HG02938 (cell line): ENCODE measurements at regions not wholly inside any gene's neighbourhood (a gene's known extent, or its start where the extent isn't known, plus 50 kb on each side); places are given as distances from the start of the nearest gene placed in this dataset.
"Not testable (repeated sequence)": the region's sequence is repeated elsewhere in the genome, so short reads cannot be mapped to it uniquely, and the experiment has no call there.

Experiments used
- ATAC-seq: cut with Tn5 transposase; IDR thresholded peaks from one replicate; pipeline ENCODE4 v1.9.1; 2021; ENCODE audit warnings: mild to moderate bottlenecking, moderate library complexity; ENCODE audit not compliant: unreplicated experiment

- no peak for ATAC-seq
These were observed 139.8 kb upstream of the UBE2E3 start for GRCh38 chr2:180840641-180841040.

- ATAC-seq = no peak
These were observed 150.6 kb upstream of the UBE2E3 start for GRCh38 chr2:180829836-180830235.

- ATAC-seq = no peak
These were observed 151.1 kb upstream of the UBE2E3 start for GRCh38 chr2:180829261-180829660.

- no peak for ATAC-seq
These were observed 151.6 kb upstream of the UBE2E3 start for GRCh38 chr2:180828756-180829155.

GRCh38 chr2:180823546-180824141 lies 156.8 kb upstream of the UBE2E3 start:
- no peak for ATAC-seq

- no peak for ATAC-seq
These were observed 161.3 kb upstream of the UBE2E3 start for GRCh38 chr2:180819106-180819505.

GRCh38 chr2:180818700-180819099 lies 161.7 kb upstream of the UBE2E3 start:
- ATAC-seq = not testable (repeated sequence)

- ATAC-seq = no peak
These were observed 181.3 kb upstream of the UBE2E3 start for GRCh38 chr2:180799141-180799540.

- no peak for ATAC-seq
These were observed 189.5 kb upstream of the UBE2E3 start for GRCh38 chr2:180790891-180791290.

- no peak for ATAC-seq
These were observed 193.1 kb upstream of the UBE2E3 start for GRCh38 chr2:180787330-180787729.

- ATAC-seq = no peak
These were observed 199.1 kb upstream of the UBE2E3 start for GRCh38 chr2:180781276-180781675.

GRCh38 chr2:180778291-180778690 lies 202.1 kb upstream of the UBE2E3 start:
- ATAC-seq = no peak

- ATAC-seq = no peak
These were observed 203.5 kb upstream of the UBE2E3 start for GRCh38 chr2:180776921-180777320.

- ATAC-seq = no peak
These were observed 204.7 kb upstream of the UBE2E3 start for GRCh38 chr2:180775711-180776110.

- not testable (repeated sequence) for ATAC-seq
These were observed 215.1 kb upstream of the UBE2E3 start for GRCh38 chr2:180765316-180765715.

- no peak for ATAC-seq
These were observed 217.0 kb upstream of the UBE2E3 start for GRCh38 chr2:180763263-180763989.

GRCh38 chr2:180761224-180761623 lies 219.2 kb upstream of the UBE2E3 start:
- ATAC-seq = no peak

GRCh38 chr2:180759631-180760030 lies 220.8 kb upstream of the UBE2E3 start:
- ATAC-seq = no peak

GRCh38 chr2:180753809-180754761 lies 226.3 kb upstream of the UBE2E3 start:
- no peak for ATAC-seq

GRCh38 chr2:180751306-180751920 lies 229.0 kb upstream of the UBE2E3 start:
- ATAC-seq = no peak

- no peak for ATAC-seq
These were observed 232.7 kb upstream of the UBE2E3 start for GRCh38 chr2:180747728-180748127.
